ENCODE measurements at regions not wholly inside any gene's neighbourhood (a gene's known extent, or its start where the extent isn't known, plus 50 kb on each side); places are given as distances from the start of the nearest gene placed in this dataset.

GRCh38 chr18:78607221-78607620 is 372.4 kb upstream of the SALL3 start:
- H3K9me2 ChIP-seq (ENCODE audit: insufficient read depth) = no peaks in the 10 kb centered on the region
- WGBS, 2 experiments (ENCODE audit: low coverage in 1 of 2, low lambda C conversion rate in 2 of 2, missing lambda C conversion rate in 2 of 2) = 54 to 60% methylated on average over 17 of the region's 17 CpGs
- no peaks in the 10 kb centered on the region for H3K4me1 ChIP-seq (ENCODE audit: insufficient read depth)
- no peak overlapping the region for H3K9ac ChIP-seq
- TF ChIP-seq EZH2phosphoT487 (IDR thresholded peaks at IDR 0.05; ENCODE audit: insufficient read depth, low read depth) (no peak), EZH2 (IDR thresholded peaks at IDR 0.05; ENCODE audit: insufficient read depth, poor library complexity, severe bottlenecking) (no peak)
- no peaks in the 10 kb centered on the region for H3F3A ChIP-seq (ENCODE audit: insufficient read depth)
- H3K27ac ChIP-seq = no peak overlapping the region
- H3K79me2 ChIP-seq (ENCODE audit: insufficient read depth) = no peaks in the 10 kb centered on the region
- H3K36me3 ChIP-seq (ENCODE audit: low read depth) = no peaks in the 10 kb centered on the region
- H3K4me2 ChIP-seq (ENCODE audit: unreplicated experiment) = no peak overlapping the region
- no peak for DNase-seq
- H3K9me3 ChIP-seq (ENCODE audit: low read depth) = no peaks in the 10 kb centered on the region
- H2AFZ ChIP-seq = no peak overlapping the region
- no peaks in the 10 kb centered on the region for H3K27me3 ChIP-seq (replicated peaks; ENCODE audit: insufficient read depth)
- no peaks in the 10 kb centered on the region for H4K20me1 ChIP-seq (ENCODE audit: insufficient read depth)
- no peak overlapping the region for H3K4me3 ChIP-seq
- in situ Hi-C loops (cut with MboI) = no loop called here

DNA sequence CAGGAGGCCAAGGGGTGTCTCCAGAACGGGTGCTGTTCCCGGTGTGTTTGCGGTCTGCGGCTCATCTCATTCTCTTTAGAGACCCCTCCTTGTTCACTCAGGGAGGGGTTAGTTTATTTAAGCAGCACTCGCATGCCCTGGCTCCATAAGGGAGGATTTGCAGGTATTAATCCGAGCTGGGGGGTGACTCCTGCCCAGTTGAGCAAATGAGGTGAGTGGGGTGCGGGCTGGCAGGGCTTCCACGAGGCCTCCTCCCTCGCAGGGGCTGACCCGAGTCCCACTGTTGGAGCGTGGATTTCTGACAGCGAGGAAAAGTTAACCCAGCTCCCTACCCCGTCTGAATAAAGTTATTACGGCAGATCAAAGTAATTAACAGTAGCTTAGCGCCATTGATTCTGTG is 371.8 kb upstream of the SALL3 start:
- no peak overlapping the region for H3K9ac ChIP-seq
- H3K4me2 ChIP-seq (ENCODE audit: unreplicated experiment) = no peak overlapping the region
- H3K4me3 ChIP-seq = no peak overlapping the region
- no peaks in the 10 kb centered on the region for H3K27me3 ChIP-seq (replicated peaks; ENCODE audit: insufficient read depth)
- TF ChIP-seq EZH2phosphoT487 (IDR thresholded peaks at IDR 0.05; ENCODE audit: insufficient read depth, low read depth) (no peak), EZH2 (IDR thresholded peaks at IDR 0.05; ENCODE audit: insufficient read depth, poor library complexity, severe bottlenecking) (no peak)
- H3K9me3 ChIP-seq (ENCODE audit: low read depth) = no peaks in the 10 kb centered on the region
- H3K36me3 ChIP-seq (ENCODE audit: low read depth) = no peaks in the 10 kb centered on the region
- no peak overlapping the region for H3K27ac ChIP-seq
- H2AFZ ChIP-seq = no peak overlapping the region
- no peak for DNase-seq
- in situ Hi-C loops (cut with MboI) = no loop called here
- WGBS, 2 experiments (ENCODE audit: low coverage in 1 of 2, low lambda C conversion rate in 2 of 2, missing lambda C conversion rate in 2 of 2) = 33 to 39% methylated on average over 15 of the region's 15 CpGs
- H3K4me1 ChIP-seq (ENCODE audit: insufficient read depth) = no peaks in the 10 kb centered on the region
- H3K79me2 ChIP-seq (ENCODE audit: insufficient read depth) = no peaks in the 10 kb centered on the region
- no peaks in the 10 kb centered on the region for H4K20me1 ChIP-seq (ENCODE audit: insufficient read depth)
- no peaks in the 10 kb centered on the region for H3F3A ChIP-seq (ENCODE audit: insufficient read depth)
- H3K9me2 ChIP-seq (ENCODE audit: insufficient read depth) = no peaks in the 10 kb centered on the region

GRCh38 chr18:78610179-78610578 is 369.4 kb upstream of the SALL3 start:
- H4K20me1 ChIP-seq (ENCODE audit: insufficient read depth) = no peaks in the 10 kb centered on the region
- H3F3A ChIP-seq (ENCODE audit: insufficient read depth) = no peaks in the 10 kb centered on the region
- H3K27me3 ChIP-seq (replicated peaks; ENCODE audit: insufficient read depth) = no peaks in the 10 kb centered on the region
- TF ChIP-seq EZH2phosphoT487 (IDR thresholded peaks at IDR 0.05; ENCODE audit: insufficient read depth, low read depth) = no peak
- no peak for TF ChIP-seq EZH2 (IDR thresholded peaks at IDR 0.05; ENCODE audit: insufficient read depth, poor library complexity, severe bottlenecking)
- no peaks in the 10 kb centered on the region for H3K4me1 ChIP-seq (ENCODE audit: insufficient read depth)
- H3K4me3 ChIP-seq = no peak overlapping the region
- no peaks in the 10 kb centered on the region for H3K9me2 ChIP-seq (ENCODE audit: insufficient read depth)
- no peak for DNase-seq
- H3K36me3 ChIP-seq (ENCODE audit: low read depth) = no peaks in the 10 kb centered on the region
- H3K9ac ChIP-seq = no peak overlapping the region
- no peak overlapping the region for H3K4me2 ChIP-seq (ENCODE audit: unreplicated experiment)
- H3K9me3 ChIP-seq (ENCODE audit: low read depth) = no peaks in the 10 kb centered on the region
- WGBS, 2 experiments (ENCODE audit: low coverage in 1 of 2, low lambda C conversion rate in 2 of 2, missing lambda C conversion rate in 2 of 2) = 44 to 49% methylated on average over 12 of the region's 12 CpGs
- in situ Hi-C loops (cut with MboI) = no loop called here
- H3K27ac ChIP-seq = no peak overlapping the region
- H2AFZ ChIP-seq = no peak overlapping the region
- no peaks in the 10 kb centered on the region for H3K79me2 ChIP-seq (ENCODE audit: insufficient read depth)

DNA sequence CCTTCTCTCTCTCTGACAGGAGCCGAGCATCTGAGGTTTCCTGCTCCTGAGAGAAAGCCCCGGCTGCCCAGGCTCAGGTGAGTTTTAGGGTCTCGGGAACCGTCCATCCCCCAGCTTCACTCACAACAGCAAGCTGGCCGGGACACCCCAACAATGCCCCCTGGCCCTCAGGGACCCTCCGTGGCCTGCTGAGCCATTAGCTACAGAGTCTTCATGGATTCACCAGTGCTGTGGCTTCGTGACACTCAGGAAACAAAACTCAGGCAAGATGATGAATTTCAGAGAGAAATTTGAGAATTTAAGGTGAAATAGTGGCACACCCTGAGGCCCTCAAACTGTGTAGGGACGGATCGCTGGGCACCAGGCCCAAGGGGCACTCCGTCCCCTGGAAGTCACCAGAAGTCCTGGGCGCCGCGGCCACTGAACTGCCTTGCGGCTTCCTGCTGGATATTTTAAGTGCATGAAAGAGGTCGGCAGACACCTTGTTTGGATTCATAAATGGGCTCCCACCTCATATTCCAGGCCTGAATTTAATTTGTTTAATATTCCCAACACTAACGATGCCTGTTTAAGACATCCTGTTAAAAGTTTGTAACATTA is 368.3 kb upstream of the SALL3 start:
- Histone ChIP-seq H3K27ac (no peak overlapping the region), H4K20me1 (ENCODE audit: insufficient read depth) (no peaks in the 10 kb centered on the region), H3K9me2 (ENCODE audit: insufficient read depth) (no peaks in the 10 kb centered on the region), H3K4me1 (ENCODE audit: insufficient read depth) (no peaks in the 10 kb centered on the region), H3K9ac (no peak overlapping the region), H3F3A (ENCODE audit: insufficient read depth) (no peaks in the 10 kb centered on the region), H2AFZ (no peak overlapping the region), H3K9me3 (ENCODE audit: low read depth) (no peaks in the 10 kb centered on the region), H3K4me2 (ENCODE audit: unreplicated experiment) (no peak overlapping the region), H3K36me3 (ENCODE audit: low read depth) (no peaks in the 10 kb centered on the region), H3K27me3 (replicated peaks; ENCODE audit: insufficient read depth) (no peaks in the 10 kb centered on the region), H3K4me3 (no peak overlapping the region), H3K79me2 (ENCODE audit: insufficient read depth) (no peaks in the 10 kb centered on the region)
- 38 to 39% methylated on average over 16 of the region's 16 CpGs for WGBS, 2 experiments (ENCODE audit: low coverage in 1 of 2, low lambda C conversion rate in 2 of 2, missing lambda C conversion rate in 2 of 2)
- no peak for DNase-seq
- no peak for TF ChIP-seq EZH2phosphoT487 (IDR thresholded peaks at IDR 0.05; ENCODE audit: insufficient read depth, low read depth)
- TF ChIP-seq EZH2 (IDR thresholded peaks at IDR 0.05; ENCODE audit: insufficient read depth, poor library complexity, severe bottlenecking) = no peak
- in situ Hi-C loops (cut with MboI) = no loop called here

DNA sequence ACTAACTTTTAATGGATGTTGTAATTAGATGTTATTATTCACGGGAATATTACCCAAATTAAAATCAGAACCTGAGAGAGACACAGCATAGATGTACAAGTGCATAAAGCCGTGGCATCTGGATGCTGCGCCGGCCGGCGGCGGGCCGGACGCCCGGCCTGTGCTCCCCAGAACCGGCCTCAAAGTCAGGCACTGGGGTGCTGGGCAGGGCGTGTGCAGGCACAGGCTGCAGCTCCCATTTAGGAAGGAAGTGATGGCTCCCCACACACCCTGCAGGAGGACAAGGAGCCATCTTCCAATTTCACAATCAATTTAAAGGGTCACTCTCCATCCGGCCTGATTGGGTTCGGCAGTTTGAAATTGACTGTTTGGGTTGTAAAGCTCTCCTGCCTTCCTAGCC is 367.7 kb upstream of the SALL3 start:
- H3K9ac ChIP-seq = no peak overlapping the region
- no peaks in the 10 kb centered on the region for H3K27me3 ChIP-seq (replicated peaks; ENCODE audit: insufficient read depth)
- no peaks in the 10 kb centered on the region for H3K9me3 ChIP-seq (ENCODE audit: low read depth)
- H3K9me2 ChIP-seq (ENCODE audit: insufficient read depth) = no peaks in the 10 kb centered on the region
- no peak overlapping the region for H3K4me3 ChIP-seq
- H2AFZ ChIP-seq = no peak overlapping the region
- no peaks in the 10 kb centered on the region for H3K79me2 ChIP-seq (ENCODE audit: insufficient read depth)
- H3K4me1 ChIP-seq (ENCODE audit: insufficient read depth) = no peaks in the 10 kb centered on the region
- in situ Hi-C loops (cut with MboI) = no loop called here
- no peaks in the 10 kb centered on the region for H3F3A ChIP-seq (ENCODE audit: insufficient read depth)
- no peak overlapping the region for H3K27ac ChIP-seq
- no peak overlapping the region for H3K4me2 ChIP-seq (ENCODE audit: unreplicated experiment)
- TF ChIP-seq EZH2phosphoT487 (IDR thresholded peaks at IDR 0.05; ENCODE audit: insufficient read depth, low read depth) (no peak), EZH2 (IDR thresholded peaks at IDR 0.05; ENCODE audit: insufficient read depth, poor library complexity, severe bottlenecking) (no peak)
- no peak for DNase-seq
- 58 to 60% methylated on average over 14 of the region's 14 CpGs for WGBS, 2 experiments (ENCODE audit: low coverage in 1 of 2, low lambda C conversion rate in 2 of 2, missing lambda C conversion rate in 2 of 2)
- no peaks in the 10 kb centered on the region for H3K36me3 ChIP-seq (ENCODE audit: low read depth)
- no peaks in the 10 kb centered on the region for H4K20me1 ChIP-seq (ENCODE audit: insufficient read depth)
